SK-N-SH (cell line): ENCODE measurements at regions not wholly inside any gene's neighbourhood (a gene's known extent, or its start where the extent isn't known, plus 50 kb on each side); places are given as distances from the start of the nearest gene placed in this dataset.

Experiments
- CTCF ChIA-PET: fragments of 300-600, 350-600 bp; formaldehyde crosslinking; extraction: SDS; loops from one replicate; lab custom pipeline; 2021; lab: Yijun Ruan, JAX
- POLR2A ChIA-PET: fragments of 350-600 bp; sonication (Branson Sonifier 250); formaldehyde crosslinking; extraction: SDS; loops from one replicate; lab custom pipeline; 2020; ENCODE audit warnings: antibody characterized with exemption, inconsistent platforms; lab: Yijun Ruan, JAX
- DNase-seq: peaks from one replicate; pipeline ENCODE4 v3.0.0; 2012
- H2AFZ ChIP-seq: fragments of 200-600 bp; sonication (generic); 2 replicates; pipeline ENCODE4 v1.8.1; 2016; ENCODE audit warnings: antibody characterized with exemption, mild to moderate bottlenecking, low read depth
- H3F3A ChIP-seq: fragments of 200-600 bp; sonication (generic); replicated peaks from 2 replicates; pipeline ENCODE3; 2016; ENCODE audit warnings: antibody characterized with exemption, mild to moderate bottlenecking; ENCODE audit not compliant: insufficient read depth
- H3K27ac ChIP-seq, 2 experiments: fragments of 200-500 bp in 1 of 2; fragments of 200-600 bp in 1 of 2; sonication (Bioruptor generic) in 1 of 2; sonication (generic), shearing (Covaris generic) in 1 of 2; 2 replicates each; pipeline versions ENCODE4 v1.5.1 to v1.6.1; 2014 to 2016; ENCODE audit warnings: low read depth in 2 of 2, inconsistent platforms in 1 of 2, low read length in 1 of 2, mild to moderate bottlenecking in 1 of 2, mixed read lengths in 1 of 2
- H3K27me3 ChIP-seq: fragments of 200-600 bp; sonication (generic), shearing (Covaris generic); 2 replicates; pipeline ENCODE4 v1.6.1; 2016; ENCODE audit warnings: mixed run types; ENCODE audit not compliant: insufficient read depth
- H3K36me3 ChIP-seq, 2 experiments: fragments of 200-500 bp in 1 of 2; fragments of 200-600 bp in 1 of 2; sonication (Bioruptor generic) in 1 of 2; sonication (generic) in 1 of 2; replicated peaks in 1 of 2; 2 replicates each; pipeline versions ENCODE3 to v1.5.1; 2014 to 2016; ENCODE audit warnings: low read length in 1 of 2, mild to moderate bottlenecking in 1 of 2; ENCODE audit not compliant: insufficient read depth in 2 of 2, control insufficient read depth in 1 of 2
- H3K4me1 ChIP-seq, 2 experiments: fragments of 200-500 bp in 1 of 2; fragments of 200-600 bp in 1 of 2; sonication (Bioruptor generic) in 1 of 2; sonication (generic), shearing (Covaris generic) in 1 of 2; 2 replicates each; pipeline versions ENCODE4 v1.5.1 to v1.6.1; 2014 to 2016; ENCODE audit warnings: low read depth in 1 of 2, low read length in 1 of 2, mixed run types in 1 of 2; ENCODE audit not compliant: insufficient read depth in 2 of 2, control insufficient read depth in 1 of 2
- H3K4me2 ChIP-seq: fragments of 200-600 bp; sonication (generic), shearing (Covaris generic); 2 replicates; pipeline ENCODE4 v1.6.1; 2017; ENCODE audit warnings: mixed run types
- H3K4me3 ChIP-seq, 2 experiments: fragments of 200-500 bp in 1 of 2; fragments of 200-600 bp in 1 of 2; sonication (Bioruptor generic) in 1 of 2; sonication (generic), shearing (Covaris generic) in 1 of 2; 2 replicates each; pipeline versions ENCODE4 v1.5.1 to v1.8.1; 2014 to 2016; ENCODE audit warnings: low read depth in 2 of 2, inconsistent platforms in 1 of 2, low read length in 1 of 2, mild to moderate bottlenecking in 1 of 2, mixed read lengths in 1 of 2, moderate library complexity in 1 of 2
- H3K79me2 ChIP-seq: fragments of 200-600 bp; sonication (generic); 2 replicates; pipeline ENCODE4 v1.8.1; 2017; ENCODE audit warnings: mild to moderate bottlenecking; ENCODE audit not compliant: insufficient read depth
- H3K9ac ChIP-seq: fragments of 200-600 bp; sonication (generic); 2 replicates; pipeline ENCODE4 v1.6.1; 2017; ENCODE audit warnings: mixed run types
- H3K9me2 ChIP-seq: fragments of 200-600 bp; sonication (generic); 2 replicates; pipeline ENCODE4 v1.6.1; 2017; ENCODE audit warnings: mixed run types
- H3K9me3 ChIP-seq: fragments of 200-600 bp; sonication (generic); 2 replicates; pipeline ENCODE4 v1.6.1; 2017; ENCODE audit warnings: mixed run types, mild to moderate bottlenecking, moderate library complexity
- H4K20me1 ChIP-seq: fragments of 200-600 bp; sonication (generic); 2 replicates; pipeline ENCODE4 v1.6.1; 2017; ENCODE audit warnings: mild to moderate bottlenecking, mixed run types; ENCODE audit not compliant: insufficient read depth
- CHD2 ChIP-seq: fragments of 150-350 bp; IDR thresholded peaks from 2 replicates; pipeline ENCODE4 v1.6.1; 2018; ENCODE audit warnings: low read length; ENCODE audit not compliant: partially characterized antibody
- CTCF ChIP-seq: fragments of 200-600 bp; sonication (generic); IDR thresholded peaks from 2 replicates; pipeline ENCODE4 v1.6.1; 2017; ENCODE audit warnings: antibody characterized with exemption, mild to moderate bottlenecking, moderate library complexity
- ELF1 ChIP-seq: IDR thresholded peaks from 2 replicates; pipeline ENCODE4 v1.4.0; 2012
- FOXJ3 ChIP-seq: sonication (generic); formaldehyde crosslinking; IDR thresholded peaks from 2 replicates; pipeline ENCODE4 v1.5.1; 2020; ENCODE audit warnings: mild to moderate bottlenecking, missing genetic modification reagents
- GATA2 ChIP-seq: sonication (generic); formaldehyde crosslinking; IDR thresholded peaks from 2 replicates; pipeline ENCODE4 v1.5.0; 2020; ENCODE audit warnings: mild to moderate bottlenecking, missing genetic modification reagents
- IRF3 ChIP-seq: fragments of 150-350 bp; IDR thresholded peaks from 2 replicates; pipeline ENCODE4 v1.6.1; 2016; ENCODE audit warnings: mild to moderate bottlenecking, low read depth, low read length
- JUND ChIP-seq: IDR thresholded peaks from 2 replicates; pipeline ENCODE4 v1.4.0; 2012
- RCOR1 ChIP-seq: fragments of 150-350 bp; IDR thresholded peaks from 2 replicates; pipeline ENCODE4 v1.6.1; 2017; ENCODE audit warnings: antibody characterized with exemption, low read length
- REST ChIP-seq: IDR thresholded peaks from 2 replicates; pipeline ENCODE4 v1.6.1; 2012; ENCODE audit warnings: mild to moderate bottlenecking, low read depth, low read length, moderate library complexity
- RFX5 ChIP-seq: IDR thresholded peaks from 2 replicates; pipeline ENCODE4 v1.6.1; 2012; ENCODE audit warnings: mild to moderate bottlenecking, improper control_type of control experiment, low read length
- SMC3 ChIP-seq: IDR thresholded peaks from 2 replicates; pipeline ENCODE4 v1.6.1; 2012; ENCODE audit warnings: low read depth, low read length, improper control_type of control experiment
- TCF12 ChIP-seq: IDR thresholded peaks from 2 replicates; pipeline ENCODE4 v1.4.0; 2012
- USF1 ChIP-seq: IDR thresholded peaks from 2 replicates; pipeline ENCODE4 v1.4.0; 2012; ENCODE audit warnings: low read depth, borderline replicate concordance
- YY1 ChIP-seq: IDR thresholded peaks from 2 replicates; pipeline ENCODE4 v1.4.0; 2012; ENCODE audit warnings: low read depth, mild to moderate bottlenecking
- WGBS: methylation state at CpG from one replicate; pipeline ENCODE4 v1.1.6; 2017; ENCODE audit warnings: low lambda C conversion rate; 5-methylcytosine and 5-hydroxymethylcytosine counted together

GRCh38 chr1:219444474-219444873 is 168.4 kb downstream of the ZC3H11B start:
- Histone ChIP-seq H3K9me3 (no peaks in the 10 kb centered on the region), H3K79me2 (no peaks in the 10 kb centered on the region), H2AFZ (peak overlapping the region; percentile 23; the same call in 1 of the 2 replicates), H3K9me2 (no peaks in the 10 kb centered on the region), H3K4me1 (no peaks in the 10 kb centered on the region; a peak in 1 of 4 replicates), H3K36me3 (no peaks in the 10 kb centered on the region), H3K27ac (no peak overlapping the region), H3K27me3 (no peaks in the 10 kb centered on the region), H3K4me3 (no peak overlapping the region), H3K9ac (no peak overlapping the region), H3F3A (peaks cover 23% of the 10 kb centered on the region), H3K4me2 (no peak overlapping the region), H4K20me1 (no peaks in the 10 kb centered on the region)
- ChIA-PET POLR2A (no interaction called here), CTCF (interaction anchor here (1.4 kb wide), 1 partner anchor 27 kb away, joined by 5 read pairs; no protein-coding TSS in a partner anchor)
- 94% methylated on average over 4 of the region's 4 CpGs for WGBS
- no peak for DNase-seq
- TF ChIP-seq SMC3 (no peak), USF1 (no peak), JUND (no peak), YY1 (no peak), RCOR1 (no peak), ELF1 (no peak), RFX5 (no peak), CHD2 (no peak), CTCF (no peak), IRF3 (no peak), FOXJ3 (no peak), TCF12 (no peak), GATA2 (CRISPR knock-in tag) (no peak), REST (no peak)
